CD4-positive, alpha-beta T cell treated with Interferon alpha-2 for 1 hour (primary cell): ENCODE measurements at regions not wholly inside any gene's neighbourhood (a gene's known extent, or its start where the extent isn't known, plus 50 kb on each side); places are given as distances from the start of the nearest gene placed in this dataset.

Experiments used
- DNase-seq, 2 donors: peaks; one replicate each; pipeline ENCODE4 v3.0.0-alpha.2; 2020 to 2022

GRCh38 chr20:23228912-23229311 is 121.7 kb upstream of the NXT1 start:
- no peak for DNase-seq

- DNase-seq = no peak
Observed at GRCh38 chr20:23227976-23228375, 122.6 kb upstream of the NXT1 start.

- DNase-seq = no peak
Observed at GRCh38 chr20:23227274-23227673, 123.3 kb upstream of the NXT1 start.

- DNase-seq = no peak
Observed at GRCh38 chr20:23226612-23227265, 123.9 kb upstream of the NXT1 start.

GRCh38 chr20:23225407-23226060 is 125.1 kb upstream of the NXT1 start:
- peak in 1 of 2 donors; percentile 64 for DNase-seq

GRCh38 chr20:23224806-23225205 is 125.8 kb upstream of the NXT1 start:
- no peak for DNase-seq

GRCh38 chr20:23223908-23224580 is 126.5 kb upstream of the NXT1 start:
- DNase-seq = no peak

- no peak for DNase-seq
Observed at GRCh38 chr20:23222531-23223200, 127.9 kb upstream of the NXT1 start.

- no peak for DNase-seq
Observed at GRCh38 chr20:23217023-23217422, 130.9 kb upstream of the CD93 start.

- no peak for DNase-seq
Observed at GRCh38 chr20:23215344-23215995, 129.3 kb upstream of the CD93 start.

GRCh38 chr20:23214903-23215302 is 128.8 kb upstream of the CD93 start:
- no peak for DNase-seq

GRCh38 chr20:23212464-23212995 is 126.4 kb upstream of the CD93 start:
- DNase-seq = no peak

- DNase-seq = no peak
Observed at GRCh38 chr20:23212011-23212410, 125.9 kb upstream of the CD93 start.

GRCh38 chr20:23211164-23211563 is 125.0 kb upstream of the CD93 start:
- no peak for DNase-seq

- DNase-seq = no peak
Observed at GRCh38 chr20:23207826-23208540, 121.9 kb upstream of the CD93 start.

- no peak for DNase-seq
Observed at GRCh38 chr20:23206995-23207394, 120.9 kb upstream of the CD93 start.

- no peak for DNase-seq
Observed at GRCh38 chr20:23206061-23206460, 119.9 kb upstream of the CD93 start.

GRCh38 chr20:23205611-23206041 is 119.5 kb upstream of the CD93 start:
- no peak for DNase-seq

GRCh38 chr20:23205211-23205610 is 119.1 kb upstream of the CD93 start:
- DNase-seq = no peak

GRCh38 chr20:23203951-23204730 is 118.0 kb upstream of the CD93 start:
- DNase-seq = no peak

- DNase-seq = no peak
Observed at GRCh38 chr20:23203310-23203709, 117.2 kb upstream of the CD93 start.
